IMR-90 (cell line): ENCODE measurements at regions not wholly inside any gene's neighbourhood (a gene's known extent, or its start where the extent isn't known, plus 50 kb on each side); places are given as distances from the start of the nearest gene placed in this dataset.

Experiments
- ATAC-seq: fragments of 200-7000 bp; cut with Tn5 transposase; 2 replicates; pipeline ENCODE4 v1.9.1; 2020; ENCODE audit warnings: low read depth, mild to moderate bottlenecking, moderate library complexity
- BruUV-seq: library from RNA; stranded (reverse); fragments of 400-500 nt; replicated peaks from 2 replicates; lab custom pipeline; 2021; lab: Mats Ljungman, UMichigan
- CTCF ChIA-PET: fragments of 300-600 bp; formaldehyde crosslinking; extraction: SDS; loops from one replicate; lab custom pipeline; 2021; ENCODE audit warnings: antibody characterized with exemption; lab: Yijun Ruan, JAX
- POLR2A ChIA-PET: fragments of 300-600 bp; sonication (Branson Sonifier 250); formaldehyde crosslinking; loops from one replicate; lab custom pipeline; 2022; ENCODE audit warnings: antibody characterized with exemption; ENCODE audit not compliant: unreplicated experiment; lab: Charles Lee
- DNase-seq: peaks from one replicate; pipeline ENCODE4 v3.0.0; 2013
- H2AFZ ChIP-seq: replicated peaks from 2 replicates; pipeline ENCODE3; 2013; ENCODE audit warnings: low read length, mild to moderate bottlenecking; ENCODE audit not compliant: poor library complexity
- H2AK5ac ChIP-seq: 2 replicates; pipeline ENCODE4 v1.6.1; 2013; ENCODE audit warnings: low read depth, low read length, inconsistent platforms
- H2AK9ac ChIP-seq: replicated peaks from 2 replicates; pipeline ENCODE3; 2013; ENCODE audit warnings: mild to moderate bottlenecking, low read depth, low read length, moderate library complexity; ENCODE audit not compliant: poor library complexity
- H2BK120ac ChIP-seq: 2 replicates; pipeline ENCODE4 v1.6.1; 2013; ENCODE audit warnings: low read depth, low read length, inconsistent platforms
- H2BK15ac ChIP-seq: 3 replicates; pipeline ENCODE4 v1.6.1; 2013; ENCODE audit warnings: low read depth, low read length, inconsistent platforms
- H2BK20ac ChIP-seq: 2 replicates; pipeline ENCODE4 v1.6.1; 2013; ENCODE audit warnings: low read depth, mild to moderate bottlenecking, inconsistent platforms, low read length, moderate library complexity
- H2BK5ac ChIP-seq: 2 replicates; pipeline ENCODE4 v1.6.1; 2013; ENCODE audit warnings: mild to moderate bottlenecking, low read depth, low read length, inconsistent platforms; ENCODE audit not compliant: poor library complexity, severe bottlenecking
- H3K14ac ChIP-seq: replicated peaks from 2 replicates; pipeline ENCODE4 v1.6.1; 2013; ENCODE audit warnings: low read depth, low read length, inconsistent platforms
- H3K18ac ChIP-seq: 2 replicates; pipeline ENCODE4 v1.6.1; 2013; ENCODE audit warnings: low read depth, low read length, control low read depth
- H3K23ac ChIP-seq: 2 replicates; pipeline ENCODE4 v1.6.1; 2013; ENCODE audit warnings: low read depth, low read length, inconsistent platforms
- H3K27ac ChIP-seq: 2 replicates; pipeline ENCODE4 v1.5.1; 2013; ENCODE audit warnings: mild to moderate bottlenecking, control low read depth, low read length; ENCODE audit not compliant: insufficient read depth
- H3K27me3 ChIP-seq: 2 replicates; pipeline ENCODE4 v1.6.1; 2013; ENCODE audit warnings: low read length; ENCODE audit not compliant: control insufficient read depth, insufficient read depth
- H3K36me3 ChIP-seq: 2 replicates; pipeline ENCODE4 v1.6.1; 2013; ENCODE audit warnings: low read length, mixed read lengths; ENCODE audit not compliant: control insufficient read depth, insufficient read depth
- H3K4ac ChIP-seq: 2 replicates; pipeline ENCODE4 v1.6.1; 2013; ENCODE audit warnings: low read depth, low read length, inconsistent platforms
- H3K4me1 ChIP-seq: 2 replicates; pipeline ENCODE4 v1.6.1; 2013; ENCODE audit warnings: low read length, mixed read lengths; ENCODE audit not compliant: control insufficient read depth, insufficient read depth
- H3K4me2 ChIP-seq: 2 replicates; pipeline ENCODE4 v1.6.1; 2013; ENCODE audit warnings: low read depth, mild to moderate bottlenecking, control low read depth, low read length, moderate library complexity
- H3K4me3 ChIP-seq: 2 replicates; pipeline ENCODE4 v1.5.1; 2013; ENCODE audit warnings: low read depth, mild to moderate bottlenecking, control low read depth, low read length, moderate library complexity; ENCODE audit not compliant: insufficient read depth
- H3K56ac ChIP-seq: 2 replicates; pipeline ENCODE4 v1.6.1; 2013; ENCODE audit warnings: low read length, inconsistent platforms; ENCODE audit not compliant: insufficient read depth; ENCODE audit errors: extremely low read depth
- H3K79me1 ChIP-seq, 2 experiments: 2 replicates each; pipeline ENCODE4 v1.6.1; 2013; ENCODE audit warnings: low read length in 2 of 2, inconsistent platforms in 1 of 2, low read depth in 1 of 2
- H3K9ac ChIP-seq: 2 replicates; pipeline ENCODE4 v1.6.1; 2013; ENCODE audit warnings: low read depth, low read length, control low read depth
- H3K9me1 ChIP-seq: 2 replicates; pipeline ENCODE4 v1.6.1; 2013; ENCODE audit warnings: low read length, inconsistent platforms; ENCODE audit not compliant: insufficient read depth
- H3K9me3 ChIP-seq: 2 replicates; pipeline ENCODE4 v1.6.1; 2013; ENCODE audit warnings: low read length; ENCODE audit not compliant: control insufficient read depth, insufficient read depth
- H4K20me1 ChIP-seq: 2 replicates; pipeline ENCODE4 v1.6.1; 2013; ENCODE audit warnings: low read length, inconsistent platforms; ENCODE audit not compliant: insufficient read depth
- H4K5ac ChIP-seq: 2 replicates; pipeline ENCODE4 v1.6.1; 2013; ENCODE audit warnings: mild to moderate bottlenecking, low read depth, low read length, control low read depth
- H4K8ac ChIP-seq, 2 experiments: 2 replicates each; pipeline ENCODE4 v1.6.1; 2013; ENCODE audit warnings: low read depth in 2 of 2, low read length in 2 of 2, control low read depth in 1 of 2, inconsistent platforms in 1 of 2
- H4K91ac ChIP-seq: 2 replicates; pipeline ENCODE4 v1.6.1; 2013; ENCODE audit warnings: low read depth, low read length, inconsistent platforms; ENCODE audit not compliant: insufficient read depth
- BHLHE40 ChIP-seq: fragments of 150-350 bp; IDR thresholded peaks from 2 replicates; pipeline ENCODE4 v1.6.1; 2016; ENCODE audit warnings: mild to moderate bottlenecking, low read depth, low read length
- CEBPB ChIP-seq: IDR thresholded peaks from 2 replicates; pipeline ENCODE4 v1.6.1; 2012; ENCODE audit warnings: low read depth, low read length, improper control_type of control experiment
- CHD1 ChIP-seq: IDR thresholded peaks from 2 replicates; pipeline ENCODE4 v1.6.1; 2012; ENCODE audit warnings: low read depth, low read length, improper control_type of control experiment
- CTCF ChIP-seq: conservative IDR thresholded peaks from 2 replicates; pipeline ENCODE4 v1.5.1; 2012; ENCODE audit warnings: mild to moderate bottlenecking, low read depth, low read length, improper control_type of control experiment
- FOS ChIP-seq: fragments of 150-350 bp; IDR thresholded peaks from 2 replicates; pipeline ENCODE4 v1.6.1; 2016; ENCODE audit warnings: low read depth, low read length
- MAFK ChIP-seq: IDR thresholded peaks from 2 replicates; pipeline ENCODE4 v1.6.1; 2012; ENCODE audit warnings: low read depth, low read length, improper control_type of control experiment
- MAZ ChIP-seq: IDR thresholded peaks from 2 replicates; pipeline ENCODE4 v1.6.1; 2012; ENCODE audit warnings: low read depth, mild to moderate bottlenecking, low read length, improper control_type of control experiment, moderate library complexity, borderline replicate concordance
- MXI1 ChIP-seq: IDR thresholded peaks from 2 replicates; pipeline ENCODE4 v1.6.1; 2012; ENCODE audit warnings: low read depth, mild to moderate bottlenecking, low read length, moderate library complexity, borderline replicate concordance
- NFE2L2 ChIP-seq: fragments of 150-350 bp; IDR thresholded peaks from 2 replicates; pipeline ENCODE4 v1.6.1; 2016; ENCODE audit warnings: low read depth, mild to moderate bottlenecking, low read length
- POLR2A ChIP-seq: IDR thresholded peaks from 2 replicates; pipeline ENCODE4 v1.6.1; 2012; ENCODE audit warnings: mild to moderate bottlenecking, low read depth, low read length
- RCOR1 ChIP-seq: IDR thresholded peaks from 2 replicates; pipeline ENCODE4 v1.6.1; 2012; ENCODE audit warnings: mild to moderate bottlenecking, low read length, improper control_type of control experiment; ENCODE audit not compliant: insufficient replicate concordance
- RFX5 ChIP-seq: IDR thresholded peaks from 2 replicates; pipeline ENCODE4 v1.8.0; 2012; ENCODE audit warnings: low read depth, mild to moderate bottlenecking, low read length, moderate library complexity
- SMC3 ChIP-seq: fragments of 150-350 bp; IDR thresholded peaks from 2 replicates; pipeline ENCODE4 v1.6.1; 2016; ENCODE audit warnings: low read depth, mild to moderate bottlenecking, antibody characterized with exemption, low read length, moderate library complexity
- USF2 ChIP-seq: fragments of 150-350 bp; IDR thresholded peaks from 2 replicates; pipeline ENCODE4 v1.6.1; 2017; ENCODE audit warnings: mild to moderate bottlenecking, antibody characterized with exemption, low read length, low read depth
- WGBS, 2 experiments: methylation state at CpG; one replicate each; pipeline versions ENCODE4 v1.1.5 to v1.1.7; 2013; ENCODE audit warnings: missing lambda C conversion rate in 2 of 2; ENCODE audit not compliant: insufficient read length in 1 of 2; ENCODE audit errors: extremely low coverage in 2 of 2; 5-methylcytosine and 5-hydroxymethylcytosine counted together
- dilution Hi-C: fragments of 300-500 bp; cut with HindIII; formaldehyde crosslinking; loops from one replicate; pipeline ENCODE4 v1.14.3; 2018; ENCODE audit warnings: low sequenced_read_pairs; ENCODE audit not compliant: unreplicated experiment
- in situ Hi-C: fragments of 300-500 bp; cut with MboI; formaldehyde crosslinking; loops from 3 replicates; pipeline ENCODE4 v1.14.3; 2019; ENCODE audit warnings: low sequenced_read_pairs, inconsistent platforms, mixed read lengths
- intact Hi-C: fragments of 100-400 bp; cut with micrococcal nuclease; formaldehyde crosslinking; loops from 2 replicates; pipeline ENCODE4 v1.10.0; 2022
- TF ChIP-seq, protein P1 (sequence below): fragments of 150-350 bp; IDR thresholded peaks from 2 replicates; pipeline ENCODE4 v1.6.1; 2016; ENCODE audit warnings: low read depth, mild to moderate bottlenecking, low read length, moderate library complexity, borderline replicate concordance

GRCh38 chr4:26029568-26030131, 115.6 kb downstream of the SMIM20 start:
- Histone ChIP-seq H3K4me2 (no peak overlapping the region), H4K8ac (peak overlapping the region in 1 of 2 experiments; percentile 50; a peak in 1 of 4 replicates), H2AK9ac (peak overlapping the region; percentile 30), H4K5ac (no peak overlapping the region), H3K4me1 (peaks cover 19% of the 10 kb centered on the region), H3K27me3 (no peaks in the 10 kb centered on the region), H2BK20ac (peak overlapping the region; percentile 78), H3K9ac (no peak overlapping the region), H3K4ac (no peak overlapping the region; the same call in 1 of the 2 replicates), H3K27ac (no peak overlapping the region), H3K23ac (no peak overlapping the region), H3K9me1 (peaks cover 7% of the 10 kb centered on the region), H4K20me1 (no peaks in the 10 kb centered on the region; the same call in 1 of the 2 replicates), H3K14ac (no peak overlapping the region), H3K4me3 (no peak overlapping the region), H3K36me3 (no peaks in the 10 kb centered on the region), H3K9me3 (no peaks in the 10 kb centered on the region), H2BK120ac (0 out of 2 replicates have a peak overlapping the region, but pooled peaks have one; percentile 22), H2AFZ (peak overlapping the region; percentile 12), H2BK5ac (no peak overlapping the region), H2BK15ac (0 out of 3 replicates have a peak overlapping the region, but pooled peaks have one; percentile 79), H2AK5ac (peak overlapping the region; percentile 58; the same call in 1 of the 2 replicates), H4K91ac (no peak overlapping the region), H3K56ac (no peak overlapping the region), H3K18ac (no peak overlapping the region; the same call in 1 of the 2 replicates), H3K79me1 (no peaks in the 10 kb centered on the region)
- POLR2A ChIA-PET, result no interaction called here
- CTCF ChIA-PET, result interaction anchor here (1.1 to 1.4 kb wide), 2 partner anchors 41 to 296 kb away, joined by 3 read pairs; no protein-coding TSS in a partner anchor
- in situ Hi-C loops, result loop anchor here (10.0 kb wide), 2 partner anchors 295 to 375 kb away; partner anchors contain the start of gene RBPJ
- no peak for DNase-seq
- intact Hi-C loops, result loop anchor here (2.0 to 10.0 kb wide), 3 partner anchors 113 to 695 kb away; no protein-coding TSS in a partner anchor
- no peak for ATAC-seq
- WGBS, 2 experiments, result 93% methylated on average over 6 of the region's 18 CpGs; no CpG with 5 or more reads in 1 of the 2 experiments
- dilution Hi-C loops, result no loop called here
- no TSS peak for BruUV-seq
- TF ChIP-seq, protein P1, sequence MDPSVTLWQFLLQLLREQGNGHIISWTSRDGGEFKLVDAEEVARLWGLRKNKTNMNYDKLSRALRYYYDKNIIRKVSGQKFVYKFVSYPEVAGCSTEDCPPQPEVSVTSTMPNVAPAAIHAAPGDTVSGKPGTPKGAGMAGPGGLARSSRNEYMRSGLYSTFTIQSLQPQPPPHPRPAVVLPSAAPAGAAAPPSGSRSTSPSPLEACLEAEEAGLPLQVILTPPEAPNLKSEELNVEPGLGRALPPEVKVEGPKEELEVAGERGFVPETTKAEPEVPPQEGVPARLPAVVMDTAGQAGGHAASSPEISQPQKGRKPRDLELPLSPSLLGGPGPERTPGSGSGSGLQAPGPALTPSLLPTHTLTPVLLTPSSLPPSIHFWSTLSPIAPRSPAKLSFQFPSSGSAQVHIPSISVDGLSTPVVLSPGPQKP, result no peak
- TF ChIP-seq FOS (no peak), RCOR1 (no peak), MAZ (no peak), SMC3 (no peak), POLR2A (no peak), NFE2L2 (no peak), CTCF (no peak), RFX5 (no peak), CHD1 (no peak), CEBPB (no peak), MAFK (no peak), BHLHE40 (no peak), USF2 (no peak), MXI1 (no peak)
